HepG2 (cell line): ENCODE measurements at regions not wholly inside any gene's neighbourhood (a gene's known extent, or its start where the extent isn't known, plus 50 kb on each side); places are given as distances from the start of the nearest gene placed in this dataset.

Experiments used
- ATF4 ChIP-seq, 2 experiments: fragments of 450-650 bp in 1 of 2; sonication (generic) in 1 of 2; formaldehyde crosslinking; IDR thresholded peaks; 2 replicates each; pipeline versions ENCODE4 v1.5.0 to v1.8.0; 2020 to 2022; ENCODE audit warnings: mild to moderate bottlenecking in 1 of 2, missing genetic modification reagents in 1 of 2
- ATF5 ChIP-seq: sonication (generic); formaldehyde crosslinking; IDR thresholded peaks from 2 replicates; pipeline ENCODE4 v1.4.0; 2020; ENCODE audit warnings: mild to moderate bottlenecking, low read depth, missing genetic modification reagents
- CENPBD1 ChIP-seq: sonication (generic); formaldehyde crosslinking; IDR thresholded peaks from 2 replicates; pipeline ENCODE4 v1.8.0; 2022; ENCODE audit warnings: missing genetic modification reagents, low read depth, mild to moderate bottlenecking, borderline replicate concordance
- FOXA3 ChIP-seq: IDR thresholded peaks from 2 replicates; pipeline ENCODE4 v1.6.1; 2016; ENCODE audit warnings: missing genetic modification reagents, missing compliant biosample characterization
- FOXO1 ChIP-seq: sonication (generic); formaldehyde crosslinking; IDR thresholded peaks from 2 replicates; pipeline ENCODE4 v1.4.0; 2020; ENCODE audit warnings: missing genetic modification reagents
- FOXP1 ChIP-seq, 2 experiments: fragments of 450-650 bp in 1 of 2; IDR thresholded peaks; 2 replicates each; pipeline ENCODE4 v1.6.1; 2017 to 2018; ENCODE audit warnings: antibody characterized with exemption in 1 of 2
- HOMEZ ChIP-seq: IDR thresholded peaks from 2 replicates; pipeline ENCODE4 v1.6.1; 2016; ENCODE audit warnings: low read depth
- POLR2G ChIP-seq: fragments of 200-400 bp; formaldehyde crosslinking; IDR thresholded peaks from 2 replicates; pipeline ENCODE4 v1.6.1; 2018; ENCODE audit warnings: mild to moderate bottlenecking, low read depth, low read length, moderate library complexity
- RXRB ChIP-seq: IDR thresholded peaks from 2 replicates; pipeline ENCODE4 v1.6.1; 2016; ENCODE audit warnings: borderline replicate concordance, missing genetic modification reagents, missing compliant biosample characterization
- SIN3A ChIP-seq: IDR thresholded peaks from 2 replicates; pipeline ENCODE4 v1.6.1; 2011; ENCODE audit warnings: low read depth, mild to moderate bottlenecking, control low read depth, low read length, borderline replicate concordance
- SOX6 ChIP-seq, 2 experiments: fragments of 450-650 bp in 1 of 2; sonication (generic) in 1 of 2; formaldehyde crosslinking in 1 of 2; IDR thresholded peaks; 2 replicates each; pipeline versions ENCODE4 v1.4.0 to v1.6.1; 2017 to 2020; ENCODE audit warnings: antibody characterized with exemption in 1 of 2, mild to moderate bottlenecking in 1 of 2, missing genetic modification reagents in 1 of 2
- THRA ChIP-seq: sonication (generic); formaldehyde crosslinking; IDR thresholded peaks from 2 replicates; pipeline ENCODE4 v1.4.0; 2020; ENCODE audit warnings: missing genetic modification reagents, borderline replicate concordance
- ZC3H4 ChIP-seq: sonication (generic); formaldehyde crosslinking; IDR thresholded peaks from 2 replicates; pipeline ENCODE4 v1.4.0; 2020; ENCODE audit warnings: missing genetic modification reagents, borderline replicate concordance
- ZMYM4 ChIP-seq: sonication (generic); formaldehyde crosslinking; IDR thresholded peaks from 2 replicates; pipeline ENCODE4 v1.8.1; 2023; ENCODE audit warnings: mild to moderate bottlenecking, missing genetic modification reagents
- ZNF10 ChIP-seq: sonication (generic); formaldehyde crosslinking; IDR thresholded peaks from 2 replicates; pipeline ENCODE4 v1.4.0; 2020; ENCODE audit warnings: mild to moderate bottlenecking, low read depth, missing genetic modification reagents, borderline replicate concordance
- ZNF451 ChIP-seq: sonication (generic); formaldehyde crosslinking; IDR thresholded peaks from 2 replicates; pipeline ENCODE4 v1.5.0; 2020; ENCODE audit warnings: mild to moderate bottlenecking, missing genetic modification reagents
- ZNF616 ChIP-seq: sonication (generic); formaldehyde crosslinking; IDR thresholded peaks from 2 replicates; pipeline ENCODE4 v1.5.0; 2020; ENCODE audit warnings: low read depth, mild to moderate bottlenecking, missing genetic modification reagents
- ZSCAN12 ChIP-seq: sonication (generic); formaldehyde crosslinking; IDR thresholded peaks from 2 replicates; pipeline ENCODE4 v1.9.0; 2021; ENCODE audit warnings: mild to moderate bottlenecking, missing genetic modification reagents

- TF ChIP-seq ATF4 (CRISPR knock-in tag; IDR thresholded peaks at IDR 0.05) (0 out of 4 replicates have a peak, but pooled peaks of 1 of the 2 experiments have one; percentile 2), FOXO1 (peak; percentile 52; the same call in 1 of the 2 replicates), ZNF451 (CRISPR knock-in tag) (no peak), ZSCAN12 (no peak), POLR2G (no peak), SIN3A (no peak), ZNF10 (CRISPR knock-in tag) (no peak), ZMYM4 (CRISPR knock-in tag) (peak; percentile 19; the same call in 1 of the 2 replicates), RXRB (CRISPR knock-in tag) (peak; percentile 52; the same call in 1 of the 2 replicates), FOXP1 (IDR thresholded peaks at IDR 0.05) (no peak), FOXP1 (CRISPR knock-in tag; IDR thresholded peaks at IDR 0.05) (peak; percentile 76), ZC3H4 (CRISPR knock-in tag) (no peak), HOMEZ (CRISPR knock-in tag) (peak; percentile 46; the same call in 1 of the 2 replicates), ZNF616 (CRISPR knock-in tag) (no peak), CENPBD1 (CRISPR knock-in tag) (no peak), ATF5 (no peak), SOX6 (IDR thresholded peaks at IDR 0.05) (no peak), SOX6 (CRISPR knock-in tag; IDR thresholded peaks at IDR 0.05) (peak; percentile 10; the same call in 1 of the 2 replicates), FOXA3 (CRISPR knock-in tag) (peak; percentile 73), THRA (CRISPR knock-in tag) (peak; percentile 34; the same call in 1 of the 2 replicates)
Observed at GRCh38 chr11:90310210-90310609, 87.4 kb upstream of the CHORDC1 start (continued).
